KMS-11 (cell line): ENCODE measurements at regions not wholly inside any gene's neighbourhood (a gene's known extent, or its start where the extent isn't known, plus 50 kb on each side); places are given as distances from the start of the nearest gene placed in this dataset.

Experiments used
- H2AFZ ChIP-seq: fragments of 200-600 bp; sonication (generic); 2 replicates; pipeline ENCODE4 v1.6.1; 2016; ENCODE audit warnings: antibody characterized with exemption, mixed run types, low read depth
- H3K27ac ChIP-seq: fragments of 200-600 bp; sonication (generic); 2 replicates; pipeline ENCODE4 v1.6.1; 2016; ENCODE audit warnings: mild to moderate bottlenecking, mixed run types
- H3K27me3 ChIP-seq: fragments of 200-600 bp; sonication (generic); 2 replicates; pipeline ENCODE4 v1.6.1; 2017; ENCODE audit warnings: mild to moderate bottlenecking, low read depth, mixed run types, moderate library complexity; ENCODE audit not compliant: insufficient read depth
- H3K36me3 ChIP-seq: fragments of 200-600 bp; sonication (generic); 2 replicates; pipeline ENCODE4 v1.6.1; 2017; ENCODE audit warnings: mild to moderate bottlenecking, mixed run types; ENCODE audit not compliant: insufficient read depth
- H3K4me1 ChIP-seq: fragments of 200-600 bp; sonication (generic); 2 replicates; pipeline ENCODE4 v1.6.1; 2016; ENCODE audit warnings: mild to moderate bottlenecking, low read depth, mixed run types; ENCODE audit not compliant: poor library complexity, severe bottlenecking
- H3K4me2 ChIP-seq: fragments of 200-600 bp; sonication (generic); 2 replicates; pipeline ENCODE4 v1.7.0; 2016; ENCODE audit warnings: mild to moderate bottlenecking, mixed run types
- H3K4me3 ChIP-seq: fragments of 200-600 bp; sonication (generic); IDR thresholded peaks from 2 replicates; pipeline ENCODE4 v1.6.1; 2017; ENCODE audit warnings: low read depth, low read length, mixed read lengths; ENCODE audit not compliant: insufficient read depth
- H3K79me2 ChIP-seq: fragments of 200-600 bp; sonication (generic); 2 replicates; pipeline ENCODE4 v1.6.1; 2016; ENCODE audit warnings: low read depth, mixed run types; ENCODE audit not compliant: insufficient read depth
- H3K9ac ChIP-seq: fragments of 200-600 bp; sonication (generic); 2 replicates; pipeline ENCODE4 v1.6.1; 2016; ENCODE audit warnings: mild to moderate bottlenecking, mixed run types
- H4K20me1 ChIP-seq: fragments of 200-600 bp; sonication (generic); 2 replicates; pipeline ENCODE4 v1.6.1; 2016; ENCODE audit warnings: mild to moderate bottlenecking, mixed run types; ENCODE audit not compliant: insufficient read depth
- TF ChIP-seq, protein P1 (sequence below): fragments of 200-600 bp; sonication (generic); conservative IDR thresholded peaks from 2 replicates; pipeline ENCODE4 v1.6.1; 2017; ENCODE audit warnings: low read depth, mild to moderate bottlenecking, antibody characterized with exemption, low read length, moderate library complexity, mixed read lengths

DNA sequence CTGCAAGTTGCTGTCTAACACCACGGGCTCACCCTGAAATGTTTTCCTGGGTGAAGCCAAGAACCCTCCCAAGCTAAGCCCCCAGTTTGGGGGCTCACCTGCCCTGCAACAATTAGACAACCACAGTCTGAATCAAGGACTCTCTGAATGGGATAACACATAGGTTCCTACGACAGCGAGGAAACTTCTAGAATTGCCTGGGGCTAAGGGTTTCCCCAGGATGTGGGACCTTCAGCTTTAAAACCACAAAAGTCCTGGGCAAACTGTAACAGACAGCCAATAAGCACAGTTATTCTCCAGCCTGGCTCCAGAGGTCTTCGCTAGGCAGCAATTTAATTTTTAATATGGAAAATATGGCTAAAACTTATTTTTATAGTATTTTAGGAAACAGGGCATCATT lies 162.6 kb downstream of the PRKX start:
- TF ChIP-seq, protein P1, sequence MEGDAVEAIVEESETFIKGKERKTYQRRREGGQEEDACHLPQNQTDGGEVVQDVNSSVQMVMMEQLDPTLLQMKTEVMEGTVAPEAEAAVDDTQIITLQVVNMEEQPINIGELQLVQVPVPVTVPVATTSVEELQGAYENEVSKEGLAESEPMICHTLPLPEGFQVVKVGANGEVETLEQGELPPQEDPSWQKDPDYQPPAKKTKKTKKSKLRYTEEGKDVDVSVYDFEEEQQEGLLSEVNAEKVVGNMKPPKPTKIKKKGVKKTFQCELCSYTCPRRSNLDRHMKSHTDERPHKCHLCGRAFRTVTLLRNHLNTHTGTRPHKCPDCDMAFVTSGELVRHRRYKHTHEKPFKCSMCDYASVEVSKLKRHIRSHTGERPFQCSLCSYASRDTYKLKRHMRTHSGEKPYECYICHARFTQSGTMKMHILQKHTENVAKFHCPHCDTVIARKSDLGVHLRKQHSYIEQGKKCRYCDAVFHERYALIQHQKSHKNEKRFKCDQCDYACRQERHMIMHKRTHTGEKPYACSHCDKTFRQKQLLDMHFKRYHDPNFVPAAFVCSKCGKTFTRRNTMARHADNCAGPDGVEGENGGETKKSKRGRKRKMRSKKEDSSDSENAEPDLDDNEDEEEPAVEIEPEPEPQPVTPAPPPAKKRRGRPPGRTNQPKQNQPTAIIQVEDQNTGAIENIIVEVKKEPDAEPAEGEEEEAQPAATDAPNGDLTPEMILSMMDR: no peak
- no peak overlapping the region for H3K27ac ChIP-seq
- no peak overlapping the region for H3K4me2 ChIP-seq

GRCh38 chrX:3550160-3550751 lies 163.2 kb downstream of the PRKX start:
- TF ChIP-seq, protein P1: no peak
- Histone ChIP-seq H2AFZ (no peak overlapping the region), H3K4me2 (no peak overlapping the region), H3K36me3 (no peaks in the 10 kb centered on the region), H3K27me3 (no peaks in the 10 kb centered on the region), H3K4me1 (no peaks in the 10 kb centered on the region), H4K20me1 (no peaks in the 10 kb centered on the region), H3K4me3 (no peak overlapping the region), H3K79me2 (no peaks in the 10 kb centered on the region), H3K9ac (no peak overlapping the region), H3K27ac (no peak overlapping the region)

More for the DNA sequence above, 162.6 kb downstream of the PRKX start:
- Histone ChIP-seq H4K20me1 (no peaks in the 10 kb centered on the region), H3K9ac (no peak overlapping the region), H2AFZ (no peak overlapping the region), H3K79me2 (no peaks in the 10 kb centered on the region), H3K4me3 (no peak overlapping the region), H3K4me1 (no peaks in the 10 kb centered on the region), H3K36me3 (no peaks in the 10 kb centered on the region), H3K27me3 (no peaks in the 10 kb centered on the region)

DNA sequence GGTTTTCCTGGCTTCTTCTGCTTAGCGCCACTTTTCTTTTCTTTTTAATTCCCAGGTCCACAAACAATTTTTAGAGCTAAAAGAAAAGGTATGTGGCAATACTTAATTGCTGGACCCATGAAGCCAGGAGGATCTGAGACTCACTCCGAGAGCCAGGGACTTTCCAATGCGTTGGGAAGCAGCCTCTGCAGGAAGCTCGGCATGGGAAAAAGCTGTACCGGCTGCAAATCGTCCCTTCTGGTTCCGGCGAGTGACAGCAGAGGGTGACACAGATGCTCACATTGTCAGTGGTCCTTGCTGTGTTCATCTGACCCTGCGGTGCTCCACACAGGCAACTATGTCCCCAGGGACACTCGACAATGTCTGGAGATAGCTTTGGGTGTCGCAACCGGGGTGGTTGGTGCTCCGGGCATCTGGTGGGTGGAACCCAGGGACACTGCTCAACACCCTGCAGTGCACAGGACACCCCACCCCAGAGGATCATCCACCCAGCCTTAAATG lies 164.0 kb downstream of the PRKX start:
- Histone ChIP-seq H3K4me1 (no peaks in the 10 kb centered on the region), H3K27ac (no peak overlapping the region), H3K4me2 (no peak overlapping the region), H4K20me1 (no peaks in the 10 kb centered on the region), H3K9ac (no peak overlapping the region), H2AFZ (no peak overlapping the region), H3K27me3 (no peaks in the 10 kb centered on the region), H3K36me3 (no peaks in the 10 kb centered on the region), H3K4me3 (no peak overlapping the region), H3K79me2 (no peaks in the 10 kb centered on the region)
- TF ChIP-seq, protein P1: no peak

DNA sequence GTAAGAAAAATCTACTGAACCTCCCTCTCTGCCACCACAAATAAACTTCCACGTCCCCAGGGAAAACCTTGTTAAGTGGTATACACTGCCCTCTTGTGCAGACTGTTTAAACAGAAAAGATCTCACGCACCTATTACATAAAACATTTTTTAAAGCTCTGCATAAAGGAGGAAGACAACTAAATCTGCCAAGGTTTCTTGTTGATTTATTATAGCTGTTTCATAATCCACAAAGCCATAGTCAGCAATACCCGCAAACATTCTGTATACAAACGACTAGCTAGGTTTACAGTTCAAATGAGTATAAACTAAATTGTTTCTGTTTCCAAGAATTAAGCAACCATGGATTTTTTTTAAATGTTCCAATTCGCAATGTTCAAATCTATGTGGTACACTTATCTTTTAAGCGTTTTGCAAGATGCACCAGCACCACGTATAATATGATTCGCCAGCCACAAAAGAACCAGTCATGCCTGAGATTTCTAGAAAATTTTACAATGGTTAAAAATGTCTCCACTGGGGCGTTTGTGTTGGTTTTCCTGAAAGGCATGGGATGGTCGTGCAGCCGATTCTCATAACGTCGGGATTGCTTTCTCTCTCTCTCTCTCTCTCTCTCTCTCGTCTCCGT lies 164.6 kb downstream of the PRKX start:
- no peak overlapping the region for H2AFZ ChIP-seq
- no peaks in the 10 kb centered on the region for H3K79me2 ChIP-seq
- H3K27me3 ChIP-seq: no peaks in the 10 kb centered on the region
- no peaks in the 10 kb centered on the region for H3K4me1 ChIP-seq
- TF ChIP-seq, protein P1: no peak
- H3K4me3 ChIP-seq: no peak overlapping the region
- no peak overlapping the region for H3K4me2 ChIP-seq
- H4K20me1 ChIP-seq: no peaks in the 10 kb centered on the region
- H3K9ac ChIP-seq: no peak overlapping the region
- no peaks in the 10 kb centered on the region for H3K36me3 ChIP-seq
- H3K27ac ChIP-seq: no peak overlapping the region
